Urothelium cell line (cell line): ENCODE measurements at regions not wholly inside any gene's neighbourhood (a gene's known extent, or its start where the extent isn't known, plus 50 kb on each side); places are given as distances from the start of the nearest gene placed in this dataset.
"Not testable (repeated sequence)": the region's sequence is repeated elsewhere in the genome, so short reads cannot be mapped to it uniquely, and the experiment has no call there.

Experiments
- DNase-seq: peaks from one replicate; pipeline ENCODE4 v3.0.0; 2011; ENCODE audit warnings: low spot score, mixed read lengths
- FAIRE-seq: peaks from 2 replicates; lab custom pipeline; 2011; peaks lifted over from hg19 to GRCh38; lab: Jason Lieb, UNC

DNA sequence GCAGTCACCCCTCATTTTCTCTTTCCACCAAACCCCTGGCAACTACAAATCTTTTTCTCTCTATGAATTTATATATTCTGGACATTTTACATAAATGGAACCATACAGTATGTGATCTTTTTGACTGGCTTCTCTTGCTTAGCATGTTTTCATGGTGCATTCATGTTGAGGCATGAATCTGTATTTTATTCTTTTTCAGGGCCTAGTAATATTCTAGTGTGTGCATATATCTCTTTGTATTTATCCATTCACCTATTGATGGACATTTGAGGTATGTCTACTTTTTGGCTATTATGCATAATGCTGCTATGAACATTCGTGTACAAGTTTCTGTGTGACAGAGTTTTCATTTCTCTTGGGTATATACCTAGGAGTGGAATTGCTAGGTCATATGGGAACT, 78.2 kb downstream of the HACD1 start:
- DNase-seq, result no peak
- no peak for FAIRE-seq

GRCh38 chr10:17537281-17537680, 79.9 kb downstream of the HACD1 start:
- FAIRE-seq, result no peak

DNA sequence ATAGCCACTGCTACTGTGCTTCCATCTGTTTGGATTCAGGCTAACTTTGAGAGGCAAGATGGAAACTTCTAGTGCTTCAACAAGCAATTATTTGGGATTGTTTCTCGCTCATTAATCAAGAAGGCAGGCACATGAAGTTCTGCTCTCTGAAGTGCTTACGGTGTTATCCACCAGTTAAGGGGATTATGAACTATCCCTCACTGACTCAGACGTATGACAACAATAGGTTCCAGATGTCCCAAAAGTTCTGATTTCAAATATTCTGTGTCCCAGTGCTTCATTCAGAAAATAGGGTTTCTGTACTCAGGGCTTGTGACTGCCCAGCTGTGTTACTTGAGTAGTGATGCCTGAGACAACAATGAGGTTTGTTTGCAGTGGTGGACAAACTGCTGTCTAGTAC, 81.0 kb downstream of the HACD1 start:
- FAIRE-seq, result peak; percentile 13
- DNase-seq, result no peak

More at GRCh38 chr10:17537281-17537680, 79.9 kb downstream of the HACD1 start:
- DNase-seq, result no peak

GRCh38 chr10:17533731-17534130, 79.3 kb upstream of the ST8SIA6 start:
- FAIRE-seq, result no peak
- DNase-seq, result peak; percentile 40

GRCh38 chr10:17528306-17528862, 74.0 kb upstream of the ST8SIA6 start:
- DNase-seq (no peak), FAIRE-seq (no peak)

DNA sequence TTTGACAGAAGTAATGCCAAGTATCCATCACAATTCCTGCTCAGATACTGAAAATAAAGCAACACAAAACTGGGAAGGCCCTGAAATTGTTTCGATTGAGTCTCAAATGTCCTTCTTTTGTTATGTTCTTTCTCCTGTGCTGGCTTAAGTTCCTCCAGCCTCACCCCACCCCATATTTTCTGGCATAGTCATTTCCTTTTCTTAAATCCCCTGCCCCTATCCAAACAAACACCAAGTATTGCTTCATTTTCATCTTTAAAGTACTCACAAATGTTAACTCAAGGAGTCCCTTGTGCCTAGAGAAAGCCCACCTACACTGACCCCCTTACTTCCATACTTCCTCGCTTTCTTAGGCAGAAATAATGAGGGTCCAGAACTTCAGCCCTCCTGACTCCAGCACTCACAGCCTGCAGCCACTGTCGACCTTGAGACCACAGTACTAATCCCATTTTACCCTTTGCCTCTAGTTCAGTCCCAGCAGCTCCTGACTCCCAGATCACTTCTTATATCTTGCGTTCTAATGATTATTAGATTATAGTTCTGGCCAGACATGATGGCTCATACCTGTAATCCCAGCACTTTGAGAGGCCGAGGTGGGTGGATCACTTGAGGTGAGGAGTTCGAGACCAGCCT, 73.2 kb upstream of the ST8SIA6 start:
- DNase-seq (peak; percentile 56), FAIRE-seq (no peak)

DNA sequence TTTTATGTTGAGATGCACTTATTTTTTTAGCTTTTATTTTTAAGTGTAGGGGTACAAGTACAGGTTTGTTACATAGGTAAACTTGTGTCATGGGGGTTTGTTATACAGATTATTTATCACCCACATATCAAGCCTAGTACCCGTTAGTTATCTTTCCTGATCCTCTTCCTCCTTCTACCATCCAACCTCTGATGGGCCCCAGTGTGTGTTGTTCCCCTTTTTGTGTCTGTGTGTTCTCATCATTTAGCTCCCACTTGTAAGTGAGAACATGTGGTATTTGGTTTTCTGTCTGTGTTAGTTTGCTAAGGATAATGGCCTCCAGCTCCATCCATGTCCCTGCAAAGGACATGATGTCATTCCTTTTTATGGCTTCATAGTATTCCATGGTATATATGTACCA, 72.2 kb upstream of the ST8SIA6 start:
- FAIRE-seq, DNase-seq: not testable (repeated sequence)

- FAIRE-seq, result no peak
- DNase-seq, result no peak
These were observed 69.5 kb upstream of the ST8SIA6 start for GRCh38 chr10:17523917-17524316.

DNA sequence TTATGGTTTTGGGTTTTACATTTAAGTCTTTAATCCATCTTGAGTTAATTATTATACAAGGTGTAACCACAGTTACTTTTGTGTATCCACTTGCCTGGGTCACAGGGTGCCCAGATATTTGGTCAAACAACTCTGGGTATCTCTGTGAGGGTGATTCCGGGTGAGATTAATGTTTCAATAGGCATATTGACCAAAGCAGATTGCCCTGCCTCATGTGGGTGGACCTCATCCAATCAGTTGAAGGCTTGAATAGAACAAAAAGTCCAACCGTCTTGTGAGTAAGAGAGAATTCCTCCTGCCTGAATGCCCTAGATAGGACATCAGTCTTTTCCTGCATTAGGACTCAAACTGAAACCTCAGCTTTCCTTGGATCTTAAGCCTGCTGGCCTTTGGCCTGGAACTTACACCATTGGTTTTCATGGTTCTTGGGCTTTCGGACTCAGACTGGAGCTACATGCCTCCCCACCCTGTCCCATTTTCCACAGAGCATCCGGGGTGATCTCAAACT, 68.9 kb upstream of the ST8SIA6 start:
- DNase-seq (no peak), FAIRE-seq (no peak)

GRCh38 chr10:17522269-17522668, 67.9 kb upstream of the ST8SIA6 start:
- not testable (repeated sequence) for FAIRE-seq, DNase-seq

- DNase-seq (no peak), FAIRE-seq (no peak)
These were observed 65.1 kb upstream of the ST8SIA6 start for GRCh38 chr10:17519457-17519856.

DNA sequence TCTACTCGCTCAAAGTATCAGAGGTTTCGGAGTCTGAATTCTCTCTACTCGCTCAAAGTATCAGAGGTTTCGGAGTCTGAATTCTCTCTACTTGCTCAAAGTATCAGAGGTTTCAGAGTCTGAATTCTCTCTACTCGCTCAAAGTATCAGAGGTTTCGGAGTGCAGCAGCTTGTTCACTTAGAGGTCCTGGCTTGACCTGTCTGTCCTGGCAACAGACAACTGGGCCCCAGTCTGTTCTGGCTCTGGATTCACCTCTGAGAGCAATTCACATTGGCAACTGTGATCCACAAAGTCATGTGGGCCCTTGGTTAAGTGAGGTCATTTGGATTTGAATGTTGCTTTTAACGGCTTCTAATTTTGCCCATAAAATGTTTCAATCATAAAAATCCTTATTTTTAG, 63.9 kb upstream of the ST8SIA6 start:
- FAIRE-seq, result no peak

DNA sequence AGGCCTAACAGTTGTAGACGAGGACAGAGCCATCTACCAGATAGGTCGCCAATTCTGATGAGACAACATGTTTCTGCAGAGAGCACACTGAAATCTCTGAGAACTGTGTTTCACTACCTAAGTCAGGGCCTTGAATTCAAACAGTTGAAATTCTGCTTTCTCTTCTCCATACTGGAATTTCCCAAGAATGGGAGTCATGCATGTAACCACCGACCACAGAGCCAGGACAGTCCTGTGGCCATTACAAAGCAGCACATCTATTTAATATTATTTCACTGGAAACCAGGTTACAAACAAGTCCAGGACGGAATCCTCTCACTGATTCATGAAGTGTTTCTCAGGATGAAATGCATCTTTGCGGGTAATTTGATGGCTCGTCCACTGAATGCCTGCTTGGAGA, 62.0 kb upstream of the ST8SIA6 start:
- FAIRE-seq (no peak), DNase-seq (no peak)

More for the DNA sequence above, 63.9 kb upstream of the ST8SIA6 start:
- no peak for DNase-seq

DNA sequence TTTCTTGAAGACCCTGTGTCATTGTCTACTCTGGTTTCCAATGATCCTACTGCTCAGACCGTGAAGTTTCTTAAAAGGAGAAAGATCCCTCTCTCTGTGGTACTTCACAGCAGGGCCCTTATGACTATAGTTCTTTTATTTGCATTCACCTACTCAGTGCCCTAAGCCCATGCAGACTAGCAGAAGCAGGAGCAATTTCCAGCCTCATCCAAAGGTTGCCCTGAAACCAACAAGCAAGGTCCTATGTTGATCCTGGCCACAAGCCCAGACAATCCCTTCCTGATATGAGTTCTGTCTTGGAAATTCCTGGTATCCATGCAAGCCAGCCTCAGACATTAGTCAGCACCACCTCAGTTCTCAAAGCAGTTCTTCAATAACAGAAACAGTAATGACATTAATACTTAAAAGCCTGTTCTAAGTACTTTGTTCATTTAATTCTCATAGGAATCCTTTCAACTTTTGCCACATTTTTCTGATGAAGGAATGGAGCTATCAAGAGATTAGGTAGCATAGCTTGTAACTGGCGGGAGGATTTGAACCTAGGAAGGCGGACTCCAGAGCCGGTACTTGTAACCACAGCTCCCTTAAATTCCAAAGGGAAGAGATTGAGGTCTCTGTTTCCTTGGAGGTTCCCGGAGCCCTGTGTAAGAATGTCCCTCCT, 58.1 kb upstream of the ST8SIA6 start:
- peak; percentile 57 for DNase-seq
- peak; percentile 92 for FAIRE-seq

DNA sequence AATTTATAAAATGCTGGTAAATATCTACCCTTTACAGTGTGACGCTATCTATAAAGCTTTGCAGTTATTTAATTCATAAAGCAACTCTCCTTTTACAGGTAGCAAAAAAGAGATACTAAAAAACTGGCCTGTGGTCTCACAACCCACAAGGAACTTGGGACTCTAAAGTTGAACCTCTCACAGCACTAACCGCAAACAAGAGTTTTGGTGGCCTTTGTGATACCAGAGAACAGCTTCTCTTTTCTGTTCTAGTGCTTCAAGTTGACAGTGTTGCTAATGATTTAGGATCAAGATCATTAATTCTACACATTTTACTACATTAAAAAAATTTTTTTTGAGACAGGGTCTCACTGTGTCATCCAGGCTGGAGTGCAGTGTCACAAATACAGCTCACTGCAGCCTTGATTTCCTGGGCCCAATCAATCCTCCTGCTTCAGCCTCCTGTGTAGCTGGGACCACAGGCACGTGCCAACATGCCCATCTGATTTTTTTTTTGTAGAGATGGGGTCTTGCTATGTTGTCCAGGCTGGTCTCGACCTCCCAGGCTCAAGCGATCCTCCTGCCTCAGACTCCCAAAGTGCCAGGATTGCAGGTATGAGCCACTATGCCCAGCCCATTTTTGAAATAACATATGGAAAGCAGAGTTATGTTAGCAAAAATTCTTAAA, 56.0 kb upstream of the ST8SIA6 start:
- FAIRE-seq (no peak), DNase-seq (no peak)

GRCh38 chr10:17507538-17507937, 53.1 kb upstream of the ST8SIA6 start:
- no peak for DNase-seq
- FAIRE-seq, result no peak

- DNase-seq (no peak), FAIRE-seq (no peak)
These were observed 52.6 kb upstream of the ST8SIA6 start for GRCh38 chr10:17506856-17507471.

GRCh38 chr10:17506390-17506789, 52.0 kb upstream of the ST8SIA6 start:
- DNase-seq (no peak), FAIRE-seq (no peak)

- DNase-seq, result peak; percentile 26
- FAIRE-seq, result no peak
These were observed 50.3 kb upstream of the ST8SIA6 start for GRCh38 chr10:17504547-17505245.
